ENCODE measurements at regions not wholly inside any gene's neighbourhood (a gene's known extent, or its start where the extent isn't known, plus 50 kb on each side); places are given as distances from the start of the nearest gene placed in this dataset.

DNA sequence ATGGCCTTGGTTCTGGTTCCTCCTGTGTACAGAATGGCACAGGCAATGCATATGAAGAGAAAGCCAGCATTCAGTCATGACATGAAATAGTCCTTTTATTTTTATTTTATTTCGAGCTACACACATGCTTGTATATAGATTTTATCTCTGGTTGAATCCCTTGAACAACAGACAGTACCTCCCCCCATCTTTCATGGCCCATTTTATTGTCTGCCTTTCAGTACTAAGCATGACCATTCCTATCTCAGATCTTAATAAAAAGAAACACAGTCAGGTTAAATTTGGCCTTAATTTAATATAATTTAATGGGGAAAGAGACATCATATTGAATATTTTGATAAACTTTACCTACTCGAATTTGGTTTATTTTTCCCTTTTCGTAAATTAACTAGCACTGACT is 76.4 kb upstream of the VANGL1 start:
- Histone ChIP-seq H3K79me2 (ENCODE audit: insufficient read depth, low read length) (no peaks in the 10 kb centered on the region), H3K27ac (ENCODE audit: insufficient read length, low read depth, low read length) (no peak overlapping the region), H4K20me1 (ENCODE audit: control insufficient read depth, insufficient read depth, insufficient read length) (no peaks in the 10 kb centered on the region), H2AFZ (ENCODE audit: low read length) (no peak overlapping the region), H3K4ac (ENCODE audit: low read depth, low read length) (no peak overlapping the region), H3T11ph (ENCODE audit: low read length) (no peak overlapping the region), H3K18ac (ENCODE audit: insufficient read length, low read depth, low read length) (no peak overlapping the region), H4K91ac (ENCODE audit: insufficient read length, low read depth, low read length) (no peak overlapping the region), H3K23me2 (ENCODE audit: insufficient read length, low read depth, low read length, poor library complexity, severe bottlenecking) (peaks cover 3% of the 10 kb centered on the region), H2BK20ac (ENCODE audit: low read depth, low read length, poor library complexity, severe bottlenecking) (no peak overlapping the region), H4K8ac (replicated peaks; ENCODE audit: insufficient read length, low read depth, low read length) (no peak overlapping the region), H4K5ac (ENCODE audit: insufficient read length, low read depth, low read length) (no peak overlapping the region), H3K4me2 (ENCODE audit: insufficient read depth, insufficient read length, low read length) (no peak overlapping the region), H3K4me1 (ENCODE audit: insufficient read depth, low read length) (no peaks in the 10 kb centered on the region), H3K79me1 (ENCODE audit: insufficient read depth, low read depth, low read length, poor library complexity, severe bottlenecking) (no peaks in the 10 kb centered on the region), H3K9ac (ENCODE audit: extremely low read depth, insufficient read length, low read length) (no peak overlapping the region), H2BK12ac (ENCODE audit: insufficient read length, low read depth, low read length) (no peak overlapping the region), H3K23ac (ENCODE audit: insufficient read length, low read depth, low read length) (no peak overlapping the region), H2BK5ac (ENCODE audit: insufficient read length, low read length) (no peak overlapping the region), H2AK5ac (ENCODE audit: insufficient read length, low read length) (no peak overlapping the region), H3K27me3 (ENCODE audit: insufficient read depth, low read length) (no peaks in the 10 kb centered on the region; the same call in 1 of the 2 replicates), H2BK120ac (ENCODE audit: low read depth, low read length, poor library complexity, severe bottlenecking) (no peak overlapping the region), H3K14ac (ENCODE audit: insufficient read depth, low read length) (no peak overlapping the region), H2BK15ac (ENCODE audit: low read depth, low read length) (no peak overlapping the region), H3K56ac (ENCODE audit: insufficient read length, low read depth, low read length) (no peak overlapping the region), H3K9me3 (ENCODE audit: control insufficient read depth, low read depth, low read length) (no peaks in the 10 kb centered on the region)
- Mint-ChIP-seq H3K4me1 (peaks cover 0 to 6% of the 10 kb centered on the region in 2 experiments; a peak in 2 of 4 replicates), H3K27ac (no peak overlapping the region), H3K36me3 (ENCODE audit: insufficient read depth in 1 of 3, low read depth in 3 of 3) (peaks cover 2 to 10% (median 4%) of the 10 kb centered on the region in 3 experiments; a peak in 5 of 7 replicates), H3K27me3 (ENCODE audit: low read depth) (peaks cover 29% of the 10 kb centered on the region), H3K4me3 (no peak overlapping the region), H3K9me3 (peaks cover 12 to 15% of the 10 kb centered on the region in 2 experiments)
- TF ChIP-seq, protein P1, sequence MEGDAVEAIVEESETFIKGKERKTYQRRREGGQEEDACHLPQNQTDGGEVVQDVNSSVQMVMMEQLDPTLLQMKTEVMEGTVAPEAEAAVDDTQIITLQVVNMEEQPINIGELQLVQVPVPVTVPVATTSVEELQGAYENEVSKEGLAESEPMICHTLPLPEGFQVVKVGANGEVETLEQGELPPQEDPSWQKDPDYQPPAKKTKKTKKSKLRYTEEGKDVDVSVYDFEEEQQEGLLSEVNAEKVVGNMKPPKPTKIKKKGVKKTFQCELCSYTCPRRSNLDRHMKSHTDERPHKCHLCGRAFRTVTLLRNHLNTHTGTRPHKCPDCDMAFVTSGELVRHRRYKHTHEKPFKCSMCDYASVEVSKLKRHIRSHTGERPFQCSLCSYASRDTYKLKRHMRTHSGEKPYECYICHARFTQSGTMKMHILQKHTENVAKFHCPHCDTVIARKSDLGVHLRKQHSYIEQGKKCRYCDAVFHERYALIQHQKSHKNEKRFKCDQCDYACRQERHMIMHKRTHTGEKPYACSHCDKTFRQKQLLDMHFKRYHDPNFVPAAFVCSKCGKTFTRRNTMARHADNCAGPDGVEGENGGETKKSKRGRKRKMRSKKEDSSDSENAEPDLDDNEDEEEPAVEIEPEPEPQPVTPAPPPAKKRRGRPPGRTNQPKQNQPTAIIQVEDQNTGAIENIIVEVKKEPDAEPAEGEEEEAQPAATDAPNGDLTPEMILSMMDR (conservative IDR thresholded peaks at IDR 0.05) = no peak
- DNase-seq = no peak
- WGBS (ENCODE audit: extremely low coverage, insufficient read length, low lambda C conversion rate) = no CpG with 5 or more reads among the region's 3 CpGs

Measured in H9 (cell line).